Activated effector memory CD4-positive, alpha-beta T cell treated with anti-CD3 and anti-CD28 coated beads, Interleukin-2, amount 50 U/mL, for 16 hours (primary cell): ENCODE measurements at regions not wholly inside any gene's neighbourhood (a gene's known extent, or its start where the extent isn't known, plus 50 kb on each side); places are given as distances from the start of the nearest gene placed in this dataset.

Experiments used
- DNase-seq: peaks from one replicate; pipeline ENCODE4 v3.0.0-alpha.2; 2020

DNA sequence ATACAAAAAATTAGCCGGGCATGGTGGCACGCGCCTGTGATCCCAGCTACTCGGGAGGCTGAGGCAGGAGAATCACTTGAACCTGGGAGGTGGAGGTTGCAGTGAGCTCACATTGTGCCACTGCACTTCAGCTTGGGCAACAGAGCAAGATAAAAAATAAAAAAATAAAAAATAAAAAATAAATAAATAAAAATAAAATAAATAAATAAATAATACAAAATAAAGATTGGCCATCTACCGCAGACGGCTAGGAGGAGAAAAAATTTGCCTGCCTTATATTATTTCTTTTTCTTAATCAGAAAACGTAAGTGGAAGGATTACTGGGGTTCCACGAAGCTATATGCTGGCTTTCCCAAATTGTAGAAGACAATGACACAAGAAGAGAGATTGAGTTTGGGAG, 229.7 kb downstream of the EPHA4 start:
- no peak for DNase-seq

DNA sequence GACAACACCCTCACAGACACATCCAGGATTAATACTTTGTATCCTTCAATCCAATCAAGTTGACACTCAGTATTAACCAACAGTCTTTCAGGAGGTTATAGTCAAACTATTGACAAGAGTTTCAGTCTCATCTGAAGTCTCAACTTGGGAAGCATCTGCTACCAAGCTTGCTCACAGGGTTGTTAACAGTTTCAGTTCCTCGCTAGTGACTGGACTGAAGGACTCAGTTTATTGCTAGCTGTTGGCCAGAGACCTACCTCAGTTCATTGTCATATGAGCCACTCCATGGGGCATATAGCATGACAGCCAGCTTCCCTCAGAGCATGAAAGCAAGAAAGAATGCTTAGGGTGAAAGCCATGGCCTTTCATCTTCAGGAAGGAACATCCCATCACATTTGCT, 228.6 kb downstream of the EPHA4 start:
- no peak for DNase-seq

DNA sequence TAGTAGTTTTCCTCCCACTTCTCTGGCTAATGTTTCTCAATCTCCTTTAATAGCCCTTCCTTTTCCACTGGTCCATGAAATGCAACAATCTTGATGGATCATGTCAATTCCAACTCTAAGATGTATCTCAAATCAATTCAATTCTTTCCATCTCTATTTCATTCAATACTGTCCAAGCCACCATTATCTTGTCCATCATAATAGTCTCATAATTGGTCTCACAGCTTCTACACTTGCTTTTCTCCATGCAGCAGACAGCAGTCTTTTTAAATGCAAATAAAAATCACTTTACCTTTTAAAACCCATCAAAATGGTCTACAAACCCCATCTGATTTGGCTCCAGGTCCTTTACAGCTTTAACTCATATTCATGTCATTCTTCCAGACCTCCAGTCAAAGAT, 226.6 kb downstream of the EPHA4 start:
- no peak for DNase-seq

DNA sequence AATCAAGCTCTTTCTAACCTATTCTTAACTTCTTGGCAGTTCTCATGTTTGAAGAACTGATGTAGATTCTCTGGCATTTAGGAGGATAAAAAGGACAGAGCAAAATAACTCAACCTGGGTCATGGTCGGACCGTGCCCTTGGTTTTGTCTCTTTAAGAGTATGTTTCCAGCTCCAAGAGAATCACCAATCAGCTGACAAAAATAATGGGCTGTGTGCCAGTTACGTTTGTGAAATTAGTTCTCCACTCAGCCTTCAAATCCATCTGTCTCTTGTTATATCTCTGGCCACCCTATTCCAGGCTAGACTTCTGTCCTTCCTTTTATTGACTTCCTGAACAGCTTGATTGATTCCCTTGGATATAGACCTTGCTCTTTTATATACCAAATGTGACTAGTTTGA, 225.7 kb downstream of the EPHA4 start:
- DNase-seq = no peak

DNA sequence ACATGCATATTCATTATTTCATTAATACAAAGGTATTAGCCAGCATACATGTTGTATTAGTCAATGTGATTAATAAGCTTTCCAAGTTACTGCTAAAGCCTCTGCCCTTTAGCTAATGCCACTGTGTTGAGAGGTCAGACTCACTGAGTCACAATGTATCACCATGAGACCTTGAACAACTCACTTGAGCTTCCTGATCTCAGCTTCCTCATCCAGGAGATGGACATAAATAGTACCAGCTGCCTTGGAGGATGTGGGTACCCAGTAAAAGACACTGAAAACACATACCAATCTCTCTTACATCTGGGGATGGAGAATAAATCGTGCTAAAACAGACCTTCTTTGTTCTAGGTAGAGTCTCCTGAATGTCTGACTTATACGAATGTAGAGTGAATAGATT, 224.6 kb downstream of the EPHA4 start:
- DNase-seq = no peak

DNA sequence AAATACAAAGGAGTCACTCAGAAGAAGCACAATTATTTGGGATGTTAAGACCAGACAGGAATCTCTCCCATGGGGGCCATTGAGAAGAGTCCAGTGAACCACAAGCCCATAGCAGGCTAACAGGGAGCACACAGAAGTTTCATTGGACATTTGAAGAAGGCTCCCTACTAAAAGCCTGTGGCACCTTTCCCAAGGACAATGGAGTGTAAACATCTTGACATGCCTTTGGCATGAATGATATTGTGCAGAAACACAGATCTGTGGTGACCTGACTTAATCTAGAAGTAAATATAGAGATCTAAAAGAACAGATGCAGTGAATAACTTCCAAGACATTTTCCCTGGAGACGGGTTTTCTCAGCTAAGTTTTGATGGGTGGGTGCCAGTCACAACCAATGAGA, 221.5 kb downstream of the EPHA4 start:
- DNase-seq = no peak

DNA sequence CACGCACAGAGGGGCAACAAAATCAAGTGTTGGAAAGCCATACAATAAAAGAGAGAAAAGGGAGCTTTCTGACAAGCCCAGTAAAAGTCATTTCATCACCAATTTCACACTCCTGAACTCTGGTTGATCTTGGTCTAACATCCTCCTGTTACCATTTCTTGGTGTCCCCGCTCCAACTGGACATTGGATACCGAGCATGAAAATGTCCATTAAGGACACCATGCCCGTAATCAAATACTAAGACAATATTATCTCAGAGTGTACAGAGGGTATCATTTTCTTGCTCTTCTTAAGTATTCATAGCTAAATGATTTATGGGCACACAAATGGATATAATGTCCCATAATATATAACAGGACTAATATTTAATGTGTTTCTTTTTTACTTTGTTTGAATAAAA, 218.9 kb downstream of the EPHA4 start:
- no peak for DNase-seq

DNA sequence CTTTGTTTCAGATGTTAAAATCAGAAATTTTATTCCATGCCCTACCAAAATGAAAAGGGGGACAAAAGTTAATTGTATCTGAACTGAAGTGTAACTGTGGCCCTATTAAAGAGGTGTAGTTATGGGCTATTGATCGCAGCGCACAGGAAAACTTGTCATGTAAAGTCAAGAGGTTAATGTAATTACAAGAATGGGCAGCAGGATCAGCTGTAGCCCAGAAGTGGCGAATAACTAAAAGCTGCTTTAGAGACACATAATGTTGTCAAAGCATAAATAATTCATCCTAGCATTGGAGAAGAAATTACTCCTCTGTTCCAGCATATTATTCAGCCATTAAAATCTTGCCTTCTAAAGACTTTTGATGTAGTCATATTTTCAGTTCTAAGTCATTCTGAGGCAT, 211.8 kb downstream of the EPHA4 start:
- no peak for DNase-seq

DNA sequence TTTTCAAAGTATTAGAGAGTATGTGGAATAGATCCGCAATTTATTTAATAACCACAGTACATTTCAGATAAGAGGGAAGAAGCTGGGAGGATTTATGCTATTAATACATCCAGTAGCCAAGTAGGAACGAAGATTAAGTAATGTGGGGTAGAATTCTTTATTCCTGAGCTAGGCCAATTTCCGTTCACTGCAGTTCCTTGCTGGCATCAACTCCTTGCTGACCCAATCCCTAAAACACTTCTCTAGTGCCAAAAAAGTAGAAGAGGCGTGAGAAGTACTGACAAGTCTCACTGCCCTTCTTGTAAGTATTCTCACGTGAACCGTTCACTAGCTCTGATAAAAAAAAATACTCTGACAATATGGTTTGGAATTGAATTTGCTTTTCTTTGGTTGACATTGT, 211.4 kb downstream of the EPHA4 start:
- DNase-seq = no peak

DNA sequence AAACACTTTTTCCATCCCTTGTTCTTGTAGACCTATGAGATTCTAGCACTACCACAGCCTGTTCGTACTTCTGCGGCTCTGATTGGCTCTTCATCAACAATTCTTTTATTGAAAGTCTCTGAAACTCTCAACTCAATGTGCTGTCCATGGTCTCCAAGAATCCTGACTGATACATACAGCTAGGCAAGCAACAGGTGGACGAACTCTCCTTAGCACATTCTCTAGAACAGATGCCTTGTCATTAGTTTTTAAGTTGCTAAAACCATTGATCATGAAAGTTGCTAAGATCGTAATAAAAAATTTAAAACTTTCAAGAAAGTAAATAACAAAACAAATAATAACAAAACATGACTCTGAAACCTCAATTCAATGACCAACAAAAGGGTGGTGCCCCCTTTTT, 210.5 kb downstream of the EPHA4 start:
- no peak for DNase-seq

DNA sequence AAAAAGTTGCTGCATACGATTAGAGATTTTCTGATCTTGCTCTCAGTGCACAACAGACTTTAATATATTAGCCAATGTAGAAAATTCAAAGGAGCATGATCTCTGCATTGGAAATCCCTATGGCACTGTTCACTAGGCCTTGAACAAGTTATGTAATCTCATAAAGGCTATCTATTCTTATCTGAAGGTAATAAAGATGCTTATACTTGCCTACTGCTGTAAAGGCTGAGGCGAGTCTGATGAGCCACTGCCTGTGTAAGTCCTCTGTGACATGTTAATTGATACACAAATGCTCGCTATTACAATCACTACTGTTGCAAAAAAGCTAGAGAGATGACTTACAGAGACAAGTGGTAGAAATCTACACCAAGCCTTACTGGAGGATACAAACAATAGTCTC, 207.4 kb downstream of the EPHA4 start:
- no peak for DNase-seq
